ENCODE measurements at regions not wholly inside any gene's neighbourhood (a gene's known extent, or its start where the extent isn't known, plus 50 kb on each side); places are given as distances from the start of the nearest gene placed in this dataset.

GRCh38 chr11:79939111-79939510 is 498.3 kb upstream of the TENM4 start:
- Histone ChIP-seq H2AFZ (replicated peaks) (no peak overlapping the region), H4K20me1 (ENCODE audit: low read depth) (no peaks in the 10 kb centered on the region), H3K4me2 (no peak overlapping the region), H3K79me2 (ENCODE audit: low read depth) (no peaks in the 10 kb centered on the region), H3K27me3 (no peaks in the 10 kb centered on the region), H3K4me3 (no peak overlapping the region), H3K36me3 (no peaks in the 10 kb centered on the region), H3F3A (ENCODE audit: low read depth) (no peaks in the 10 kb centered on the region), H3K9ac (no peak overlapping the region), H3K9me3 (ENCODE audit: low read depth) (no peaks in the 10 kb centered on the region), H3K4me1 (no peaks in the 10 kb centered on the region), H3K27ac (no peak overlapping the region)
- Mint-ChIP-seq H3K27me3 (ENCODE audit: insufficient read depth, low read depth) (peaks cover 2% of the 10 kb centered on the region), H3K4me3 (no peak overlapping the region), H3K9me3 (no peaks in the 10 kb centered on the region), H3K36me3 (no peaks in the 10 kb centered on the region), H3K4me1 (peaks cover 4% of the 10 kb centered on the region), H3K27ac (no peak overlapping the region)
- DNase-seq (ENCODE audit: low spot score): no peak
- TF ChIP-seq CTCF (IDR thresholded peaks at IDR 0.05) (no peak), EZH2 (IDR thresholded peaks at IDR 0.05) (no peak), EZH2phosphoT487 (IDR thresholded peaks at IDR 0.05) (no peak)

DNA sequence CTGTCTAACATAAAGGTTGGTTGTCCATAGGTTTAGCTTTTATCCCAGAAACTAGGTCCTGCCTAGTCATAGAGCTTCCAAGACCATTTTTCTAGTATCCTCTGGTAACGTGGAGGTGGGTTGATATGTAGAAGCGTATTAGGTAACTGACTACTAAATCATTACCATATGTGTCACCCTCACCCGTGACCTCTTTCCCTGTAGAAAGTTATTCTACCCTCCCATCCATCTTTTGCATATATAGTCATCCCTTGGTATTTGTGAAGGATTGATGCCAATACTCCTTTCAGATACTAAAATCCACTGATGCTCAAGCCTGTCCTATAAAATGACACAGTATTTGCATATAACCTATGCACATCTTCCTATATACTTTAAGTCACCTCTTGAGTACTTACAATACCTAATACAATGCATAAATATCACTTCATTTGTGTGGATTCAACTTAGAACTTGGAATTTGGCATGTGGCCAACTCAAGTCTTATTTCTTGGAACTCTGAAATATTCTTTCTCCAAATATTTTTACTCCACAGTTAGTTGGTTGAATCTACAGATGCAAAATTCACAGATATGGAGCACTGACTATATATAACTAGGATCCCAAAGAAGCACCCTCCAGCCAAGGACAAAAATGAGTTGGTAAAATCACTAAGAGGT is 497.0 kb upstream of the TENM4 start:
- Histone ChIP-seq H3K9me3 (ENCODE audit: low read depth) (no peaks in the 10 kb centered on the region), H2AFZ (replicated peaks) (no peak overlapping the region), H3K4me1 (no peaks in the 10 kb centered on the region), H3K27me3 (no peaks in the 10 kb centered on the region), H3K79me2 (ENCODE audit: low read depth) (no peaks in the 10 kb centered on the region), H3K9ac (no peak overlapping the region), H4K20me1 (ENCODE audit: low read depth) (no peaks in the 10 kb centered on the region), H3K4me3 (no peak overlapping the region), H3K4me2 (no peak overlapping the region), H3F3A (ENCODE audit: low read depth) (no peaks in the 10 kb centered on the region), H3K27ac (no peak overlapping the region), H3K36me3 (no peaks in the 10 kb centered on the region)
- DNase-seq (ENCODE audit: low spot score): no peak
- no peak for TF ChIP-seq EZH2 (IDR thresholded peaks at IDR 0.05)
- no peak for TF ChIP-seq CTCF (IDR thresholded peaks at IDR 0.05)
- TF ChIP-seq EZH2phosphoT487 (IDR thresholded peaks at IDR 0.05): no peak
- H3K27ac Mint-ChIP-seq: no peak overlapping the region
- H3K4me1 Mint-ChIP-seq: peaks cover 4% of the 10 kb centered on the region
- H3K4me3 Mint-ChIP-seq: no peak overlapping the region
- peaks cover 3% of the 10 kb centered on the region for H3K27me3 Mint-ChIP-seq (ENCODE audit: insufficient read depth, low read depth)
- no peaks in the 10 kb centered on the region for H3K36me3 Mint-ChIP-seq
- H3K9me3 Mint-ChIP-seq: no peaks in the 10 kb centered on the region

DNA sequence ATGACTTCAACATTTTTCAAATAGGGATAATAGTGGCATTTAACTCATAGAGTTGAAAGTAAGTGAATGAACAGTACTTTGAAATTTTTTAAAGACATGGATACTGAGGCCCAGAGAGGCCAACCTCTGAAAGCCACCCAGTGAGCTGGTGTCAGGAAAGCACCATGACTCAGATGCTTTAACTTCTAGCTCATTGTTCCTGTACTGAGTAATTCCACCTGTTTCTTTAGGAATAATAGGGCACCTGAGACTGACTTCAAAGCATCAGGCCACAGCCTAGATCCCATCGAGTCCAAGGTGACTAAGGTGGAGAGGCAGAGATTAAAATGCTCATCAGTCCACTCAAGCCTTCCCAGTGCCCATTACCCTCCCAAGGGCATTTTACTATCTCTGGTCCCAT is 491.8 kb upstream of the TENM4 start:
- no peaks in the 10 kb centered on the region for H3K27me3 ChIP-seq
- Mint-ChIP-seq H3K9me3 (no peaks in the 10 kb centered on the region), H3K4me3 (no peak overlapping the region), H3K4me1 (peaks cover 4% of the 10 kb centered on the region), H3K27ac (no peak overlapping the region), H3K36me3 (no peaks in the 10 kb centered on the region), H3K27me3 (ENCODE audit: insufficient read depth, low read depth) (peaks cover 5% of the 10 kb centered on the region)
- no peak overlapping the region for H3K4me3 ChIP-seq
- H3K79me2 ChIP-seq (ENCODE audit: low read depth): no peaks in the 10 kb centered on the region
- no peak for DNase-seq (ENCODE audit: low spot score)
- H3K4me1 ChIP-seq: no peaks in the 10 kb centered on the region
- no peak overlapping the region for H3K27ac ChIP-seq
- H3K9me3 ChIP-seq (ENCODE audit: low read depth): no peaks in the 10 kb centered on the region
- no peak for TF ChIP-seq CTCF (IDR thresholded peaks at IDR 0.05)
- H3K9ac ChIP-seq: no peak overlapping the region
- H3K4me2 ChIP-seq: no peak overlapping the region
- no peaks in the 10 kb centered on the region for H3K36me3 ChIP-seq
- H2AFZ ChIP-seq (replicated peaks): no peak overlapping the region
- H3F3A ChIP-seq (ENCODE audit: low read depth): no peaks in the 10 kb centered on the region
- H4K20me1 ChIP-seq (ENCODE audit: low read depth): no peaks in the 10 kb centered on the region

Measured in neural progenitor cell (in vitro differentiated cells).